ENCODE measurements at regions not wholly inside any gene's neighbourhood (a gene's known extent, or its start where the extent isn't known, plus 50 kb on each side); places are given as distances from the start of the nearest gene placed in this dataset.

- H3K4me3 ChIP-seq = no peak overlapping the region
- intact Hi-C loops (cut with DNase I) = no loop called here
- no peaks in the 10 kb centered on the region for H3K9me3 ChIP-seq
- H3K27ac ChIP-seq = no peak overlapping the region
- H3K4me1 ChIP-seq = no peaks in the 10 kb centered on the region
- H3K27me3 ChIP-seq = no peaks in the 10 kb centered on the region
- no peaks in the 10 kb centered on the region for H3K36me3 ChIP-seq (replicated peaks in 1 of 2; ENCODE audit: insufficient read depth in 1 of 2, low read depth in 2 of 2)
- ATAC-seq (no peak), DNase-seq (no peak)
- no peak for TF ChIP-seq POLR2A (IDR thresholded peaks at IDR 0.05)
- no peak for TF ChIP-seq CTCF (IDR thresholded peaks at IDR 0.05)
- WGBS, 2 donors = 19 to 22% methylated on average over 1 of the region's 1 CpG
Observed at GRCh38 chrX:79573760-79574159, 206.6 kb upstream of the ITM2A start.

GRCh38 chrX:79572566-79572965, 205.4 kb upstream of the ITM2A start:
- 60 to 65% methylated on average over 6 of the region's 6 CpGs for WGBS, 2 donors
- Histone ChIP-seq H3K4me3 (no peak overlapping the region), H3K9me3 (no peaks in the 10 kb centered on the region), H3K4me1 (no peaks in the 10 kb centered on the region), H3K27ac (no peak overlapping the region), H3K36me3 (replicated peaks in 1 of 2; ENCODE audit: insufficient read depth in 1 of 2, low read depth in 2 of 2) (no peaks in the 10 kb centered on the region), H3K27me3 (no peaks in the 10 kb centered on the region)
- intact Hi-C loops (cut with DNase I) = no loop called here
- no peak for DNase-seq
- TF ChIP-seq POLR2A (IDR thresholded peaks at IDR 0.05) = no peak
- TF ChIP-seq CTCF (IDR thresholded peaks at IDR 0.05) = no peak
- ATAC-seq = no peak

- TF ChIP-seq POLR2A (IDR thresholded peaks at IDR 0.05) (no peak), CTCF (IDR thresholded peaks at IDR 0.05) (no peak)
- 58% methylated on average over 6 to 7 of the region's 8 CpGs for WGBS, 2 donors
- DNase-seq = no peak
- Histone ChIP-seq H3K4me1 (no peaks in the 10 kb centered on the region), H3K9me3 (no peaks in the 10 kb centered on the region), H3K27me3 (no peaks in the 10 kb centered on the region), H3K36me3 (replicated peaks in 1 of 2; ENCODE audit: insufficient read depth in 1 of 2, low read depth in 2 of 2) (no peaks in the 10 kb centered on the region), H3K4me3 (no peak overlapping the region), H3K27ac (no peak overlapping the region)
- intact Hi-C loops (cut with DNase I) = no loop called here
- ATAC-seq = no peak
Observed at GRCh38 chrX:79570524-79571240, 203.5 kb upstream of the ITM2A start.

GRCh38 chrX:79568309-79568708, 201.2 kb upstream of the ITM2A start:
- Histone ChIP-seq H3K4me1 (no peaks in the 10 kb centered on the region), H3K27me3 (no peaks in the 10 kb centered on the region), H3K9me3 (no peaks in the 10 kb centered on the region), H3K4me3 (no peak overlapping the region), H3K36me3 (replicated peaks in 1 of 2; ENCODE audit: insufficient read depth in 1 of 2, low read depth in 2 of 2) (no peaks in the 10 kb centered on the region), H3K27ac (no peak overlapping the region)
- ATAC-seq (no peak), DNase-seq (no peak)
- intact Hi-C loops (cut with DNase I) = no loop called here
- TF ChIP-seq CTCF (IDR thresholded peaks at IDR 0.05) (no peak), POLR2A (IDR thresholded peaks at IDR 0.05) (no peak)

- no peak for TF ChIP-seq CTCF (IDR thresholded peaks at IDR 0.05)
- no peak for TF ChIP-seq POLR2A (IDR thresholded peaks at IDR 0.05)
- H3K27ac ChIP-seq = no peak overlapping the region
Observed at GRCh38 chrX:79564362-79564761, 197.2 kb upstream of the ITM2A start.

More at GRCh38 chrX:79564362-79564761, 197.2 kb upstream of the ITM2A start:
- no peaks in the 10 kb centered on the region for H3K27me3 ChIP-seq
- 37 to 56% methylated on average over 2 of the region's 2 CpGs for WGBS, 2 donors
- no peak overlapping the region for H3K4me3 ChIP-seq
- no peaks in the 10 kb centered on the region for H3K4me1 ChIP-seq
- intact Hi-C loops (cut with DNase I) = no loop called here
- no peaks in the 10 kb centered on the region for H3K9me3 ChIP-seq
- H3K36me3 ChIP-seq (replicated peaks in 1 of 2; ENCODE audit: insufficient read depth in 1 of 2, low read depth in 2 of 2) = no peaks in the 10 kb centered on the region
- ATAC-seq (no peak), DNase-seq (no peak)
